NOMO-1 treated with DMSO at 0.1 percent for 48 hours (cell line): ENCODE measurements at regions not wholly inside any gene's neighbourhood (a gene's known extent, or its start where the extent isn't known, plus 50 kb on each side); places are given as distances from the start of the nearest gene placed in this dataset.

Source experiments
- DNase-seq: peaks from one replicate; lab custom pipeline; 2025; ENCODE audit not compliant: unreplicated experiment; lab: John Stamatoyannopoulos, UW

GRCh38 chr15:62431817-62432216 lies 266.7 kb upstream of the C2CD4B start:
- DNase-seq = no peak

GRCh38 chr15:62432702-62433398 lies 267.8 kb upstream of the C2CD4B start:
- DNase-seq = no peak

- no peak for DNase-seq
Measured at GRCh38 chr15:62436235-62436634, 271.1 kb upstream of the C2CD4B start.

GRCh38 chr15:62437753-62438152 lies 272.7 kb upstream of the C2CD4B start:
- DNase-seq = no peak

GRCh38 chr15:62439543-62440016 lies 274.5 kb upstream of the C2CD4B start:
- DNase-seq = no peak

GRCh38 chr15:62440362-62441105 lies 275.4 kb upstream of the C2CD4B start:
- DNase-seq = no peak

- DNase-seq = no peak
Measured at GRCh38 chr15:62444104-62445022, 279.3 kb upstream of the C2CD4B start.

GRCh38 chr15:62445244-62445643 lies 280.2 kb upstream of the C2CD4B start:
- DNase-seq = no peak

GRCh38 chr15:62446984-62447383 lies 281.9 kb upstream of the C2CD4B start:
- no peak for DNase-seq

GRCh38 chr15:62447742-62448141 lies 282.7 kb upstream of the C2CD4B start:
- no peak for DNase-seq

- no peak for DNase-seq
Measured at GRCh38 chr15:62449638-62450037, 284.6 kb upstream of the C2CD4B start.

- no peak for DNase-seq
Measured at GRCh38 chr15:62450061-62450460, 285.0 kb upstream of the C2CD4B start.

- no peak for DNase-seq
Measured at GRCh38 chr15:62452026-62452425, 286.9 kb upstream of the C2CD4B start.

GRCh38 chr15:62452667-62453066 lies 287.6 kb upstream of the C2CD4B start:
- no peak for DNase-seq

GRCh38 chr15:62453375-62453774 lies 288.3 kb upstream of the C2CD4B start:
- no peak for DNase-seq

- DNase-seq = no peak
Measured at GRCh38 chr15:62453981-62454380, 288.9 kb upstream of the C2CD4B start.

- no peak for DNase-seq
Measured at GRCh38 chr15:62454567-62455172, 289.6 kb upstream of the C2CD4B start.

GRCh38 chr15:62455441-62455921 lies 290.4 kb upstream of the C2CD4B start:
- DNase-seq = no peak

- DNase-seq = no peak
Measured at GRCh38 chr15:62456011-62456920, 291.2 kb upstream of the C2CD4B start.

GRCh38 chr15:62457100-62457499 lies 292.0 kb upstream of the C2CD4B start:
- DNase-seq = no peak
